ENCODE measurements at regions not wholly inside any gene's neighbourhood (a gene's known extent, or its start where the extent isn't known, plus 50 kb on each side); places are given as distances from the start of the nearest gene placed in this dataset.

DNA sequence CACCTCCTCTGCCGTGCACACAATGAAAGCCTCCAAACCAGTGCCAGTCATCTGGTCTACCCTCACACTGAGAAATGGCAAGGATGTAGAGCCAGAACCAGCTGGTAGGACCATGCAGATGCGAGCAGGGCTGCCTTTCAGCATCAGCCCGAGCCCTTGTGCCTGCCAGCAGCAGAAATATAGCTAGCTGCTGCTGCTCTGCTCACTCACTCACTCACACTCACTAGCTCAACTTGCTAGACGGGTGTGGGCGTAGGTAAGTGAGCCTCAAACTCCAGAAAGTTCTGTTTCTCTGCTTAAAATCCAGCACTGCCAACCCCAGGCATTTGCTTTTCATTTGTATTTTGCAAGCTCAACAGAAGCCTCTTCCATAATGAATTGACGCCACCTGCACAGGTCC lies 114.0 kb downstream of the DRD1 start:
- intact Hi-C loops (cut with DNase I) = no loop called here
- 72 to 89% (median 80%) methylated on average over 3 to 6 of the region's 6 CpGs for WGBS, 4 donors
- TF ChIP-seq POLR2A (IDR thresholded peaks at IDR 0.05) (no peak), CTCF (IDR thresholded peaks at IDR 0.05) (no peak)
- Histone ChIP-seq H3K27ac (no peak overlapping the region), H3K9me3 (replicated peaks in 1 of 3) (no peaks in the 10 kb centered on the region), H3K27me3 (no peaks in the 10 kb centered on the region), H3K4me1 (replicated peaks in 1 of 2) (no peaks in the 10 kb centered on the region), H3K36me3 (replicated peaks in 1 of 2) (no peaks in the 10 kb centered on the region), H3K4me3 (no peak overlapping the region)
- no peak for DNase-seq

DNA sequence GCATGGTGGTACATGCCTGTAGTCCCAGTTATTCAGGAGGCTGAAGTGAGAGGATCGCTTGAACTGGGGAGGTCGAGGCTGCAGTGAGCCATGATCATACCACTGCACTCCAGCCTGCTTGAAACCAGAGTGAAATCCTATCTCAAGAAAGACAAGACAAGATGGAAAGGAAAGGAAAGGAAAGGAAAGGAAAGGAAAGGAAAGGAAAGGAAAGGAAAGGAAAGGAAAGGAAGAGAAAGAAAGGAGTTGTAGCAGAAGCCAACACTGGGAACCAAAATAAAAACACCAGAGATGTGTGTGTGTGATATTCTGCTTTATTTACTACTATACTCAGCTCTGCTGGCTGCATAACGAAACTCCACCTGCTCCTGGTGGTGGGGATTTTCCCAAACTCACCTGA lies 115.3 kb downstream of the DRD1 start:
- intact Hi-C loops (cut with DNase I) = no loop called here
- TF ChIP-seq CTCF (IDR thresholded peaks at IDR 0.05) (no peak), POLR2A (IDR thresholded peaks at IDR 0.05) (no peak)
- H3K36me3 ChIP-seq (replicated peaks in 1 of 2) = no peaks in the 10 kb centered on the region
- no peaks in the 10 kb centered on the region for H3K9me3 ChIP-seq (replicated peaks in 1 of 3)
- WGBS, 4 donors = 68 to 72% (median 70%) methylated on average over 3 of the region's 3 CpGs
- no peak overlapping the region for H3K27ac ChIP-seq
- H3K27me3 ChIP-seq = no peaks in the 10 kb centered on the region
- DNase-seq = no peak
- no peaks in the 10 kb centered on the region for H3K4me1 ChIP-seq (replicated peaks in 1 of 2)
- H3K4me3 ChIP-seq = no peak overlapping the region

DNA sequence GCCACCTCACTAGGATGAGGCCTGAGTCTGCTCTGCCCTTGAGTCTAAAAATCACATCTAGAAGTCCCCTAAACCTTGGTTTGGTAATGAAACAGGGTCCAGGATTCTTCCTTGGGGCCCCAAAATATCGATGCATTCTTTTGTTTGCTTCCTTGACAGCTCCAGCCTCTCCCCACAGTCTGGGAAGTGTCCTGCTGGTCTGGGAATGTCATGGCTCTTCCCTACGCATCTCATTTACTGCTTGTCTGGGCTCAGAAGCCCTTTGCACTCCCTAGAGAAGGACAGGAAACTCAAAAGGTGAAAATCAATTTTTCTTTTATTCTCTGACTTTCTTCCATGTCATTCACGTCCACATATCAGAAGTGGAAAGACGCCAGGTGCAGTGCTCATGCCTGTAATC lies 115.8 kb downstream of the DRD1 start:
- H3K27me3 ChIP-seq = no peaks in the 10 kb centered on the region
- H3K9me3 ChIP-seq (replicated peaks in 1 of 3) = no peaks in the 10 kb centered on the region
- TF ChIP-seq POLR2A (IDR thresholded peaks at IDR 0.05) = no peak
- no peak for TF ChIP-seq CTCF (IDR thresholded peaks at IDR 0.05)
- H3K4me3 ChIP-seq = no peak overlapping the region
- no peaks in the 10 kb centered on the region for H3K36me3 ChIP-seq (replicated peaks in 1 of 2)
- no peak for DNase-seq
- WGBS, 4 donors = 59 to 63% (median 60%) methylated on average over 4 of the region's 4 CpGs
- H3K4me1 ChIP-seq (replicated peaks in 1 of 2) = no peaks in the 10 kb centered on the region
- intact Hi-C loops (cut with DNase I) = no loop called here
- H3K27ac ChIP-seq = no peak overlapping the region

GRCh38 chr5:175325681-175326080 lies 118.3 kb downstream of the DRD1 start:
- H3K27me3 ChIP-seq = no peaks in the 10 kb centered on the region
- H3K27ac ChIP-seq = no peak overlapping the region
- no peak overlapping the region for H3K4me3 ChIP-seq
- no peak for DNase-seq
- no peaks in the 10 kb centered on the region for H3K36me3 ChIP-seq (replicated peaks in 1 of 2)
- no peaks in the 10 kb centered on the region for H3K4me1 ChIP-seq (replicated peaks in 1 of 2)
- TF ChIP-seq POLR2A (IDR thresholded peaks at IDR 0.05) (no peak), CTCF (IDR thresholded peaks at IDR 0.05) (no peak)
- H3K9me3 ChIP-seq (replicated peaks in 1 of 3) = no peaks in the 10 kb centered on the region
- intact Hi-C loops (cut with DNase I) = no loop called here
